ENCODE measurements at regions not wholly inside any gene's neighbourhood (a gene's known extent, or its start where the extent isn't known, plus 50 kb on each side); places are given as distances from the start of the nearest gene placed in this dataset.

DNA sequence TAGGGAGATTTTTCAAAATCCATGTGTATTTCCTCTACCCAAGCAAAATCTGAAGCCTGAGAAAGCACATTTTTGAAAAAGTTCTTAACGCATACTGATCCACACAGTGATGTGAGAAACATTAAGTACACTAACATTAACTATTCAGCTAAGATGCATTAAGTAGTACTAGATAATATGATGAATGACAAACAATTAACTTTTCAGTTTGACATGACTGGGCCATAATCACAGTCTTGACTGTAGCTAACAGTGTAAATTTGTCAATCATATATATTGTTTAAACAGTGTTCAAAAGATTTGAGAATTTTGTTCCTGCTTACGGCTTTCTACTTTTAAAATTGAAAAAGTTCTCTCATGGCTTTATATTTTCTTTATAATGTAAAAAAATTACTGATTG lies 72.0 kb downstream of the CNTN3 start:
- no peaks in the 10 kb centered on the region for H3K9me3 ChIP-seq
- no peaks in the 10 kb centered on the region for H3K36me3 ChIP-seq
- no peak overlapping the region for H3K4me3 ChIP-seq
- TF ChIP-seq, protein P1, sequence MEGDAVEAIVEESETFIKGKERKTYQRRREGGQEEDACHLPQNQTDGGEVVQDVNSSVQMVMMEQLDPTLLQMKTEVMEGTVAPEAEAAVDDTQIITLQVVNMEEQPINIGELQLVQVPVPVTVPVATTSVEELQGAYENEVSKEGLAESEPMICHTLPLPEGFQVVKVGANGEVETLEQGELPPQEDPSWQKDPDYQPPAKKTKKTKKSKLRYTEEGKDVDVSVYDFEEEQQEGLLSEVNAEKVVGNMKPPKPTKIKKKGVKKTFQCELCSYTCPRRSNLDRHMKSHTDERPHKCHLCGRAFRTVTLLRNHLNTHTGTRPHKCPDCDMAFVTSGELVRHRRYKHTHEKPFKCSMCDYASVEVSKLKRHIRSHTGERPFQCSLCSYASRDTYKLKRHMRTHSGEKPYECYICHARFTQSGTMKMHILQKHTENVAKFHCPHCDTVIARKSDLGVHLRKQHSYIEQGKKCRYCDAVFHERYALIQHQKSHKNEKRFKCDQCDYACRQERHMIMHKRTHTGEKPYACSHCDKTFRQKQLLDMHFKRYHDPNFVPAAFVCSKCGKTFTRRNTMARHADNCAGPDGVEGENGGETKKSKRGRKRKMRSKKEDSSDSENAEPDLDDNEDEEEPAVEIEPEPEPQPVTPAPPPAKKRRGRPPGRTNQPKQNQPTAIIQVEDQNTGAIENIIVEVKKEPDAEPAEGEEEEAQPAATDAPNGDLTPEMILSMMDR (IDR thresholded peaks at IDR 0.05) = no peak
- no peak for TF ChIP-seq POLR2A (IDR thresholded peaks at IDR 0.05)
- H3K27ac ChIP-seq = no peak overlapping the region
- DNase-seq = no peak
- no peaks in the 10 kb centered on the region for H3K4me1 ChIP-seq
- H3K27me3 ChIP-seq = no peaks in the 10 kb centered on the region

DNA sequence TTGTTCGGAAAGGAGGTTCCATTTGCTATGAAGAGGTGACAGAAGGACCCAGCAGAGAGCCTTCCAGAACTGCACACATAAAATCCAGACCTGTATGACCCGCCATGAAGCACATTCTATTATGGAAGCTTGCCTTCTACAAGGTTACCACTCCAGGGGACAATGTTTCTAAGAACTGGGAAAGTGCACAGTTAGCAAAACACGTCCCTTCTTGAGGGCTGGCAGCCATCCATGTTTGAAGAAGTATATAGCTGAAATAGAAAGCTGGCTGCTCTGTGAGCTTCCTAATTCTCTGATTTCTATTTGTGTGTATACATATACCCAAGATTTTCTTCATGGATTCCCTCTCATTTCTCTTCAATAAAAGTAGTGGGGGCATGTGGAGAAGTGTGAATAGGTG lies 74.6 kb downstream of the CNTN3 start:
- Histone ChIP-seq H3K4me1 (no peaks in the 10 kb centered on the region), H3K36me3 (no peaks in the 10 kb centered on the region), H3K4me3 (no peak overlapping the region), H3K27ac (no peak overlapping the region), H3K27me3 (no peaks in the 10 kb centered on the region), H3K9me3 (no peaks in the 10 kb centered on the region)
- TF ChIP-seq POLR2A (IDR thresholded peaks at IDR 0.05) = no peak
- TF ChIP-seq, protein P1 (IDR thresholded peaks at IDR 0.05) = no peak
- DNase-seq = no peak

DNA sequence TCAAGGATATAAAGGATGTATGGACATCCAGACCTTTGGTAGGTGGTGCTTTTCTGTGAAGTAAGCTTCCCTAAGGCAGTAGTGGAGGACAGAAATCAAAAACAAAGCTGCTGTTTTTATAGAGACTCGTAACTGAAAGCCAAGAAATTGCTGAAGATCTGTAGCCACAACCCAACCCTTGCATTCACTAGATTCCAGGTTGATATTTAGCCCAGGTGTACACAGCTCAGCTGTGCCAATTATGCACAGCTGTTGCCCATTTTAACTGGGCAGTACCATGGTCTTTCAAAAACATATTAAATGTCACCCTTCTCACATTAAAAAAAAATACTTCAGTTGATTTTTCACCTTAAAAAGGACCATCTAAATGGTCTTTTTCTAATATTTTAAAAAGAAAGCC lies 75.8 kb downstream of the CNTN3 start:
- Histone ChIP-seq H3K27me3 (no peaks in the 10 kb centered on the region), H3K4me1 (no peaks in the 10 kb centered on the region), H3K9me3 (no peaks in the 10 kb centered on the region), H3K27ac (no peak overlapping the region), H3K4me3 (no peak overlapping the region), H3K36me3 (no peaks in the 10 kb centered on the region)
- DNase-seq = no peak
- no peak for TF ChIP-seq POLR2A (IDR thresholded peaks at IDR 0.05)
- TF ChIP-seq, protein P1 (IDR thresholded peaks at IDR 0.05) = no peak

- no peak overlapping the region for H3K4me3 ChIP-seq
- H3K36me3 ChIP-seq = no peaks in the 10 kb centered on the region
- DNase-seq = no peak
- H3K4me1 ChIP-seq = no peaks in the 10 kb centered on the region
- no peaks in the 10 kb centered on the region for H3K9me3 ChIP-seq
- TF ChIP-seq POLR2A (IDR thresholded peaks at IDR 0.05) = no peak
- no peak overlapping the region for H3K27ac ChIP-seq
- no peaks in the 10 kb centered on the region for H3K27me3 ChIP-seq
Measured at GRCh38 chr3:74537857-74538256, 76.6 kb downstream of the CNTN3 start.

- no peak for DNase-seq
- no peaks in the 10 kb centered on the region for H3K9me3 ChIP-seq
- H3K4me1 ChIP-seq = no peaks in the 10 kb centered on the region
- no peaks in the 10 kb centered on the region for H3K36me3 ChIP-seq
- no peak for TF ChIP-seq POLR2A (IDR thresholded peaks at IDR 0.05)
- TF ChIP-seq, protein P1 (IDR thresholded peaks at IDR 0.05) = no peak
- H3K27me3 ChIP-seq = no peaks in the 10 kb centered on the region
- no peak overlapping the region for H3K4me3 ChIP-seq
- H3K27ac ChIP-seq = no peak overlapping the region
Measured at GRCh38 chr3:74537164-74537563, 77.3 kb downstream of the CNTN3 start.

GRCh38 chr3:74535281-74535680 lies 79.2 kb downstream of the CNTN3 start:
- no peak for DNase-seq
- Histone ChIP-seq H3K4me3 (no peak overlapping the region), H3K27me3 (no peaks in the 10 kb centered on the region), H3K36me3 (no peaks in the 10 kb centered on the region), H3K9me3 (no peaks in the 10 kb centered on the region), H3K27ac (no peak overlapping the region), H3K4me1 (no peaks in the 10 kb centered on the region)
- no peak for TF ChIP-seq POLR2A (IDR thresholded peaks at IDR 0.05)
- TF ChIP-seq, protein P1 (IDR thresholded peaks at IDR 0.05) = no peak

All from Peyer's patch (tissue), 4 donors.